HepG2 (cell line): ENCODE measurements at regions not wholly inside any gene's neighbourhood (a gene's known extent, or its start where the extent isn't known, plus 50 kb on each side); places are given as distances from the start of the nearest gene placed in this dataset.

Experiments used
- ATAC-seq: fragments of 200-7000 bp; cut with Tn5 transposase; 3 replicates; pipeline ENCODE4 v1.9.1; 2020; ENCODE audit warnings: mild to moderate bottlenecking, moderate library complexity
- BruUV-seq: library from RNA; stranded (reverse); fragments of 400-500 nt; replicated peaks from 2 replicates; lab custom pipeline; 2021; lab: Mats Ljungman, UMichigan
- CTCF ChIA-PET: fragments of 300-600 bp; formaldehyde crosslinking; extraction: SDS; loops from one replicate; lab custom pipeline; 2021; ENCODE audit warnings: low total read pairs, inconsistent platforms, low intra/inter-chr PET ratio; lab: Yijun Ruan, JAX
- POLR2A ChIA-PET: fragments of 350-600 bp; sonication (Branson Sonifier 250); formaldehyde crosslinking; loops from one replicate; lab custom pipeline; 2020; ENCODE audit warnings: antibody characterized with exemption, inconsistent platforms; lab: Yijun Ruan, JAX
- DNase-seq: peaks from one replicate; pipeline ENCODE4 v3.0.0-alpha.2; 2015; ENCODE audit warnings: low spot score
- FAIRE-seq: peaks from 3 replicates; lab custom pipeline; 2011; peaks lifted over from hg19 to GRCh38; lab: Jason Lieb, UNC
- H2AFZ ChIP-seq: one replicate; pipeline ENCODE4 v1.6.1; 2011; ENCODE audit warnings: low read length, inconsistent platforms
- H3K27ac ChIP-seq: fragments of 300-600 bp; 3 replicates; pipeline ENCODE4 v1.8.0; 2011; ENCODE audit warnings: mixed run types, mild to moderate bottlenecking, mixed read lengths, low read length, inconsistent platforms; ENCODE audit not compliant: insufficient read depth; ENCODE audit errors: extremely low read length
- H3K27me3 ChIP-seq, 2 experiments: fragments of 200-600 bp in 1 of 2; 2 replicates in 1 of 2; 3 replicates in 1 of 2; pipeline versions ENCODE4 v1.6.0 to v1.8.0; 2011; ENCODE audit warnings: low read length in 2 of 2, mild to moderate bottlenecking in 2 of 2, moderate library complexity in 2 of 2, inconsistent platforms in 1 of 2; ENCODE audit not compliant: insufficient read depth in 2 of 2, control insufficient read depth in 1 of 2
- H3K36me3 ChIP-seq, 2 experiments: fragments of 200-600 bp in 1 of 2; replicated peaks in 1 of 2; 2 replicates in 1 of 2; 3 replicates in 1 of 2; pipeline versions ENCODE4 v1.5.1 to v1.8.0; 2011; ENCODE audit warnings: low read length in 2 of 2, inconsistent platforms in 1 of 2; ENCODE audit not compliant: insufficient read depth in 2 of 2, control insufficient read depth in 1 of 2
- H3K4me1 ChIP-seq: 2 replicates; pipeline ENCODE4 v1.5.1; 2012; ENCODE audit warnings: low read length, inconsistent platforms; ENCODE audit not compliant: insufficient read depth
- H3K4me2 ChIP-seq: 2 replicates; pipeline ENCODE4 v1.6.0; 2011; ENCODE audit warnings: low read depth, low read length, inconsistent platforms
- H3K4me3 ChIP-seq, 3 experiments: fragments of 200-600 bp in 1 of 3; sonication (generic), shearing (Covaris generic) in 1 of 3; replicated peaks in 1 of 3; 2 replicates each; pipeline ENCODE4 v1.5.1; 2011 to 2016; ENCODE audit warnings: low read length in 3 of 3, inconsistent platforms in 2 of 3, low read depth in 2 of 3, mild to moderate bottlenecking in 2 of 3, control low read depth in 1 of 3, mixed read lengths in 1 of 3; ENCODE audit not compliant: insufficient read depth in 1 of 3
- H3K79me2 ChIP-seq: one replicate; pipeline ENCODE4 v1.6.1; 2011; ENCODE audit warnings: low read length, inconsistent platforms; ENCODE audit not compliant: insufficient read depth
- H3K9ac ChIP-seq: 2 replicates; pipeline ENCODE4 v1.6.0; 2011; ENCODE audit warnings: mild to moderate bottlenecking, low read depth, low read length, inconsistent platforms; ENCODE audit not compliant: insufficient read depth
- H3K9me3 ChIP-seq: 2 replicates; pipeline ENCODE4 v1.5.1; 2012; ENCODE audit warnings: mild to moderate bottlenecking, low read length
- H4K20me1 ChIP-seq: 2 replicates; pipeline ENCODE4 v1.6.0; 2011; ENCODE audit warnings: inconsistent platforms, mild to moderate bottlenecking, low read length, moderate library complexity; ENCODE audit not compliant: insufficient read depth
- CEBPB ChIP-seq: IDR thresholded peaks from 2 replicates; pipeline ENCODE4 v1.6.1; 2011; ENCODE audit warnings: low read depth, low read length, improper control_type of control experiment, borderline replicate concordance
- ESRRA ChIP-seq: sonication (generic); formaldehyde crosslinking; IDR thresholded peaks from 2 replicates; pipeline ENCODE4 v1.5.1; 2020; ENCODE audit warnings: mild to moderate bottlenecking, low read depth, missing genetic modification reagents
- ETV5 ChIP-seq: IDR thresholded peaks from 2 replicates; pipeline ENCODE4 v1.6.1; 2018; ENCODE audit warnings: missing biosample characterization, missing genetic modification reagents, inconsistent platforms, borderline replicate concordance
- NR3C1 ChIP-seq: sonication (generic); formaldehyde crosslinking; IDR thresholded peaks from 2 replicates; pipeline ENCODE4 v1.4.0; 2020; ENCODE audit warnings: missing genetic modification reagents
- SRSF4 ChIP-seq: fragments of 200-400 bp; formaldehyde crosslinking; IDR thresholded peaks from one replicate; pipeline ENCODE4 v1.6.1; 2018; ENCODE audit warnings: mild to moderate bottlenecking, low read depth, low read length, moderate library complexity; ENCODE audit not compliant: poor library complexity, severe bottlenecking
- ZNF20 ChIP-seq: sonication (generic); formaldehyde crosslinking; IDR thresholded peaks from 2 replicates; pipeline ENCODE4 v1.4.0; 2020; ENCODE audit warnings: mild to moderate bottlenecking, moderate library complexity, missing genetic modification reagents
- ZNF264 ChIP-seq: sonication (generic); formaldehyde crosslinking; IDR thresholded peaks from 2 replicates; pipeline ENCODE4 v1.4.0; 2020; ENCODE audit warnings: missing genetic modification reagents
- ZNF549 ChIP-seq: sonication (generic); formaldehyde crosslinking; IDR thresholded peaks from 2 replicates; pipeline ENCODE4 v1.5.0; 2020; ENCODE audit warnings: missing genetic modification reagents
- ZNF614 ChIP-seq: IDR thresholded peaks from 2 replicates; pipeline ENCODE4 v1.6.1; 2018; ENCODE audit warnings: missing biosample characterization, missing genetic modification reagents, inconsistent platforms, borderline replicate concordance
- ZNF879 ChIP-seq: sonication (generic); formaldehyde crosslinking; IDR thresholded peaks from 2 replicates; pipeline ENCODE4 v1.8.1; 2023; ENCODE audit warnings: missing genetic modification reagents
- ZSCAN21 ChIP-seq: sonication (generic); formaldehyde crosslinking; IDR thresholded peaks from 2 replicates; pipeline ENCODE4 v1.8.0; 2022; ENCODE audit warnings: mild to moderate bottlenecking, missing genetic modification reagents, moderate library complexity, borderline replicate concordance
- WGBS: methylation state at CpG from one replicate; pipeline ENCODE4 v1.1.6; 2017; ENCODE audit warnings: low lambda C conversion rate; 5-methylcytosine and 5-hydroxymethylcytosine counted together
- in situ Hi-C: cut with HindIII; loops from 2 replicates; pipeline ENCODE4 v1.10.0; 2017; ENCODE audit warnings: low pct_unique_long_range_greater_than_20kb; ENCODE audit not compliant: extremely low pct_ligation_motif_present
- intact Hi-C: fragments of 100-400 bp; cut with micrococcal nuclease; formaldehyde crosslinking; loops from one replicate; pipeline ENCODE4 v1.10.0; 2022; ENCODE audit not compliant: unreplicated experiment
- TF ChIP-seq, protein P1 (sequence below): sonication (generic); formaldehyde crosslinking; IDR thresholded peaks from 2 replicates; pipeline ENCODE4 v1.4.0; 2020; ENCODE audit warnings: missing genetic modification reagents
- TF ChIP-seq, protein P2 (sequence below): sonication (generic); formaldehyde crosslinking; IDR thresholded peaks from 2 replicates; pipeline ENCODE4 v1.5.1; 2020; ENCODE audit warnings: missing genetic modification reagents, mild to moderate bottlenecking, borderline replicate concordance
- TF ChIP-seq, protein P3 (sequence below): sonication (generic); formaldehyde crosslinking; IDR thresholded peaks from 2 replicates; pipeline ENCODE4 v1.4.0; 2020; ENCODE audit warnings: mild to moderate bottlenecking, missing genetic modification reagents

DNA sequence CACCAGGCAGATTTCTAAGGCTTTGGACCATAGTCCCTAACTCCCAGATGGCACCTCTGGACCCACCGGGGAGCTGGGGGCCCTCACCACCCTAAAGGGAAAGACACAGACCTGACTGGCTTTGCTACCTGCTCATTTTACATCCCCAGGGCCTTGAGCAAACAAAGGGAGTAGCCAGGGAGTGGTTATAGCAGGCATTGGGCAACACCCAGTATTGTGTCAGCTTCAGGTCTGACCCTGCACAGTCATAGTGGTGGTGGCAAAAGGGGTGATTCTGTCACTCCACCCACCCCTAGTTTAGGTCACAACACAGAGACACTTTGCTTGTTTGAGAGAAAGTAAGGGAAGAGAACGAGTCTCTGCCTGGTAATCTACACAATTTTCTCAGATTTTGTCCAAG is 352.5 kb downstream of the DIPK2A start:
- Histone ChIP-seq H3K4me3 (no peak overlapping the region), H3K27ac (no peak overlapping the region), H3K79me2 (no peaks in the 10 kb centered on the region), H3K9me3 (peaks cover 12% of the 10 kb centered on the region; the same call in 1 of the 2 replicates), H3K9ac (no peak overlapping the region), H3K27me3 (no peaks in the 10 kb centered on the region), H2AFZ (no peak overlapping the region), H4K20me1 (no peaks in the 10 kb centered on the region), H3K36me3 (no peaks in the 10 kb centered on the region), H3K4me1 (no peaks in the 10 kb centered on the region), H3K4me2 (no peak overlapping the region)
- no peak for FAIRE-seq
- intact Hi-C loops = loop anchor here (10.0 kb wide), 1 partner anchor 1851 kb away; no protein-coding TSS in a partner anchor
- TF ChIP-seq CEBPB (peak; percentile 43; the same call in 1 of the 2 replicates), ZNF549 (CRISPR knock-in tag) (no peak), ZNF20 (CRISPR knock-in tag) (no peak)
- TF ChIP-seq, protein P1, sequence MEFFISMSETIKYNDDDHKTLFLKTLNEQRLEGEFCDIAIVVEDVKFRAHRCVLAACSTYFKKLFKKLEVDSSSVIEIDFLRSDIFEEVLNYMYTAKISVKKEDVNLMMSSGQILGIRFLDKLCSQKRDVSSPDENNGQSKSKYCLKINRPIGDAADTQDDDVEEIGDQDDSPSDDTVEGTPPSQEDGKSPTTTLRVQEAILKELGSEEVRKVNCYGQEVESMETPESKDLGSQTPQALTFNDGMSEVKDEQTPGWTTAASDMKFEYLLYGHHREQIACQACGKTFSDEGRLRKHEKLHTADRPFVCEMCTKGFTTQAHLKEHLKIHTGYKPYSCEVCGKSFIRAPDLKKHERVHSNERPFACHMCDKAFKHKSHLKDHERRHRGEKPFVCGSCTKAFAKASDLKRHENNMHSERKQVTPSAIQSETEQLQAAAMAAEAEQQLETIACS = no peak
- no peak for ATAC-seq
- no peak for DNase-seq
- 8% methylated on average over 2 of the region's 2 CpGs for WGBS
- in situ Hi-C loops = no loop called here
- POLR2A ChIA-PET = no interaction called here
- CTCF ChIA-PET = no interaction called here
- BruUV-seq = no TSS peak

DNA sequence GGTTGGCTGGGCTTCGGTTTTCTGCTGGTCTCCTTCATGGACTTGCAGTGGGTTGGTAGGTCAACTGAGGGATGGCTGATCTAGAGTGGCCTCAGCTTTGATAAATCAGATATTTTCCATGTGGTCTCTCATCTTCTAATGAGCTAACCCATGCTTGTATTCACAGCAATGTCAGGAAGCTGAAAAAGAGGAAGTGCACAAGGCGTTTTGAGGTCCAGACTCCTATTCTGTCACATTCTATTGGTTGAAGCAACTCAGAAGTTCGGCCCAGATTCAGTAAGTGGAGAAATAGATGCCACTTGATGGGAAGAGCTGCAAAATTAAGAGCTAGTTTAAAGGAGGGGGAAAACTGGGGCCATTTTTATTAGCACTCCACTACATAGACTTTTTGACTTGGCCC is 361.2 kb downstream of the DIPK2A start:
- H3K9ac ChIP-seq = no peak overlapping the region
- in situ Hi-C loops (no loop called here), intact Hi-C loops (no loop called here)
- H3K4me1 ChIP-seq = no peaks in the 10 kb centered on the region
- H2AFZ ChIP-seq = no peak overlapping the region
- H3K4me2 ChIP-seq = no peak overlapping the region
- POLR2A ChIA-PET = no interaction called here
- no peak overlapping the region for H3K4me3 ChIP-seq
- no peak for ATAC-seq
- 4% methylated on average over 3 of the region's 3 CpGs for WGBS
- no peaks in the 10 kb centered on the region for H3K9me3 ChIP-seq
- no peaks in the 10 kb centered on the region for H3K79me2 ChIP-seq
- FAIRE-seq = no peak
- no TSS peak for BruUV-seq
- no peak for DNase-seq
- H3K27me3 ChIP-seq = no peaks in the 10 kb centered on the region
- no peak overlapping the region for H3K27ac ChIP-seq
- H4K20me1 ChIP-seq = no peaks in the 10 kb centered on the region
- CTCF ChIA-PET = no interaction called here
- no peaks in the 10 kb centered on the region for H3K36me3 ChIP-seq
- TF ChIP-seq, protein P2, sequence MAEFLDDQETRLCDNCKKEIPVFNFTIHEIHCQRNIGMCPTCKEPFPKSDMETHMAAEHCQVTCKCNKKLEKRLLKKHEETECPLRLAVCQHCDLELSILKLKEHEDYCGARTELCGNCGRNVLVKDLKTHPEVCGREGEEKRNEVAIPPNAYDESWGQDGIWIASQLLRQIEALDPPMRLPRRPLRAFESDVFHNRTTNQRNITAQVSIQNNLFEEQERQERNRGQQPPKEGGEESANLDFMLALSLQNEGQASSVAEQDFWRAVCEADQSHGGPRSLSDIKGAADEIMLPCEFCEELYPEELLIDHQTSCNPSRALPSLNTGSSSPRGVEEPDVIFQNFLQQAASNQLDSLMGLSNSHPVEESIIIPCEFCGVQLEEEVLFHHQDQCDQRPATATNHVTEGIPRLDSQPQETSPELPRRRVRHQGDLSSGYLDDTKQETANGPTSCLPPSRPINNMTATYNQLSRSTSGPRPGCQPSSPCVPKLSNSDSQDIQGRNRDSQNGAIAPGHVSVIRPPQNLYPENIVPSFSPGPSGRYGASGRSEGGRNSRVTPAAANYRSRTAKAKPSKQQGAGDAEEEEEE (CRISPR knock-in tag) = no peak
- TF ChIP-seq, protein P3, sequence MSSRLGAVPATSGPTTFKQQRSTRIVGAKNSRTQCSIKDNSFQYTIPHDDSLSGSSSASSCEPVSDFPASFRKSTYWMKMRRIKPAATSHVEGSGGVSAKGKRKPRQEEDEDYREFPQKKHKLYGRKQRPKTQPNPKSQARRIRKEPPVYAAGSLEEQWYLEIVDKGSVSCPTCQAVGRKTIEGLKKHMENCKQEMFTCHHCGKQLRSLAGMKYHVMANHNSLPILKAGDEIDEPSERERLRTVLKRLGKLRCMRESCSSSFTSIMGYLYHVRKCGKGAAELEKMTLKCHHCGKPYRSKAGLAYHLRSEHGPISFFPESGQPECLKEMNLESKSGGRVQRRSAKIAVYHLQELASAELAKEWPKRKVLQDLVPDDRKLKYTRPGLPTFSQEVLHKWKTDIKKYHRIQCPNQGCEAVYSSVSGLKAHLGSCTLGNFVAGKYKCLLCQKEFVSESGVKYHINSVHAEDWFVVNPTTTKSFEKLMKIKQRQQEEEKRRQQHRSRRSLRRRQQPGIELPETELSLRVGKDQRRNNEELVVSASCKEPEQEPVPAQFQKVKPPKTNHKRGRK (CRISPR knock-in tag) = no peak
- no peak for TF ChIP-seq ETV5 (CRISPR knock-in tag)
- no peak for TF ChIP-seq NR3C1
- TF ChIP-seq ZNF264 = no peak
- TF ChIP-seq SRSF4 = no peak
- no peak for TF ChIP-seq ZNF614 (CRISPR knock-in tag)
- no peak for TF ChIP-seq ZNF879
- TF ChIP-seq ESRRA (CRISPR knock-in tag) = no peak
- no peak for TF ChIP-seq ZSCAN21 (CRISPR knock-in tag)
